ENCODE measurements at regions not wholly inside any gene's neighbourhood (a gene's known extent, or its start where the extent isn't known, plus 50 kb on each side); places are given as distances from the start of the nearest gene placed in this dataset.

GRCh38 chr11:79950741-79951140 is 509.9 kb upstream of the TENM4 start:
- Histone ChIP-seq H3K27ac (ENCODE audit: insufficient read depth, low read length) (no peak overlapping the region), H3K56ac (ENCODE audit: extremely low read depth, insufficient read depth, low read length) (no peak overlapping the region), H4K5ac (ENCODE audit: low read depth, low read length) (no peak overlapping the region), H3K9me3 (ENCODE audit: control insufficient read depth, insufficient read depth, low read length) (no peaks in the 10 kb centered on the region), H2BK5ac (ENCODE audit: low read depth, low read length, poor library complexity, severe bottlenecking) (no peak overlapping the region), H3K18ac (ENCODE audit: low read depth, low read length) (no peak overlapping the region), H3K36me3 (ENCODE audit: control insufficient read depth, insufficient read depth, low read length) (no peaks in the 10 kb centered on the region), H2AK5ac (ENCODE audit: low read depth, low read length) (no peak overlapping the region), H3K9me1 (ENCODE audit: insufficient read depth, low read length) (no peaks in the 10 kb centered on the region), H3K9ac (ENCODE audit: low read depth, low read length) (no peak overlapping the region), H2BK15ac (ENCODE audit: low read depth, low read length) (no peak overlapping the region), H3K4me3 (ENCODE audit: insufficient read depth, low read depth, low read length) (no peak overlapping the region), H4K91ac (ENCODE audit: insufficient read depth, low read depth, low read length) (no peak overlapping the region), H2BK20ac (ENCODE audit: low read depth, low read length) (no peak overlapping the region), H3K4me2 (ENCODE audit: low read depth, low read length) (no peak overlapping the region), H3K4me1 (ENCODE audit: control insufficient read depth, insufficient read depth, low read length) (no peaks in the 10 kb centered on the region), H3K79me1 (ENCODE audit: low read depth in 1 of 2, low read length in 2 of 2) (no peaks in the 10 kb centered on the region), H4K20me1 (ENCODE audit: insufficient read depth, low read length) (no peaks in the 10 kb centered on the region), H3K23ac (ENCODE audit: low read depth, low read length) (no peak overlapping the region), H2BK120ac (ENCODE audit: low read depth, low read length) (no peak overlapping the region), H3K4ac (ENCODE audit: low read depth, low read length) (no peak overlapping the region), H3K27me3 (ENCODE audit: control insufficient read depth, insufficient read depth, low read length) (peaks cover 7% of the 10 kb centered on the region), H3K14ac (replicated peaks; ENCODE audit: low read depth, low read length) (no peak overlapping the region), H2AFZ (replicated peaks; ENCODE audit: low read length, poor library complexity) (no peak overlapping the region), H4K8ac (ENCODE audit: low read depth in 2 of 2, low read length in 2 of 2) (no peak overlapping the region), H2AK9ac (replicated peaks; ENCODE audit: low read depth, low read length, poor library complexity) (no peak overlapping the region)
- ATAC-seq (ENCODE audit: low read depth) (no peak), DNase-seq (no peak)
- TF ChIP-seq SMC3 (IDR thresholded peaks at IDR 0.05; ENCODE audit: low read depth, low read length) (no peak), CEBPB (IDR thresholded peaks at IDR 0.05; ENCODE audit: low read depth, low read length) (no peak), POLR2A (IDR thresholded peaks at IDR 0.05; ENCODE audit: low read depth, low read length) (no peak), RFX5 (IDR thresholded peaks at IDR 0.05; ENCODE audit: low read depth, low read length) (no peak), RAD21 (IDR thresholded peaks at IDR 0.05; ENCODE audit: low read length) (no peak), MXI1 (IDR thresholded peaks at IDR 0.05; ENCODE audit: borderline replicate concordance, low read depth, low read length) (no peak), BHLHE40 (IDR thresholded peaks at IDR 0.05; ENCODE audit: low read depth, low read length) (no peak), RCOR1 (IDR thresholded peaks at IDR 0.05; ENCODE audit: insufficient replicate concordance, low read length) (no peak), CTCF (conservative IDR thresholded peaks at IDR 0.05; ENCODE audit: low read depth, low read length) (no peak), CHD1 (IDR thresholded peaks at IDR 0.05; ENCODE audit: low read depth, low read length) (no peak), MAZ (IDR thresholded peaks at IDR 0.05; ENCODE audit: borderline replicate concordance, low read depth, low read length) (no peak), NFE2L2 (IDR thresholded peaks at IDR 0.05; ENCODE audit: low read depth, low read length) (no peak), FOS (IDR thresholded peaks at IDR 0.05; ENCODE audit: low read depth, low read length) (no peak), MAFK (IDR thresholded peaks at IDR 0.05; ENCODE audit: low read depth, low read length) (no peak)
- TF ChIP-seq, protein P1, sequence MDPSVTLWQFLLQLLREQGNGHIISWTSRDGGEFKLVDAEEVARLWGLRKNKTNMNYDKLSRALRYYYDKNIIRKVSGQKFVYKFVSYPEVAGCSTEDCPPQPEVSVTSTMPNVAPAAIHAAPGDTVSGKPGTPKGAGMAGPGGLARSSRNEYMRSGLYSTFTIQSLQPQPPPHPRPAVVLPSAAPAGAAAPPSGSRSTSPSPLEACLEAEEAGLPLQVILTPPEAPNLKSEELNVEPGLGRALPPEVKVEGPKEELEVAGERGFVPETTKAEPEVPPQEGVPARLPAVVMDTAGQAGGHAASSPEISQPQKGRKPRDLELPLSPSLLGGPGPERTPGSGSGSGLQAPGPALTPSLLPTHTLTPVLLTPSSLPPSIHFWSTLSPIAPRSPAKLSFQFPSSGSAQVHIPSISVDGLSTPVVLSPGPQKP (IDR thresholded peaks at IDR 0.05; ENCODE audit: borderline replicate concordance, low read depth, low read length): no peak
- TF ChIP-seq, protein P2, sequence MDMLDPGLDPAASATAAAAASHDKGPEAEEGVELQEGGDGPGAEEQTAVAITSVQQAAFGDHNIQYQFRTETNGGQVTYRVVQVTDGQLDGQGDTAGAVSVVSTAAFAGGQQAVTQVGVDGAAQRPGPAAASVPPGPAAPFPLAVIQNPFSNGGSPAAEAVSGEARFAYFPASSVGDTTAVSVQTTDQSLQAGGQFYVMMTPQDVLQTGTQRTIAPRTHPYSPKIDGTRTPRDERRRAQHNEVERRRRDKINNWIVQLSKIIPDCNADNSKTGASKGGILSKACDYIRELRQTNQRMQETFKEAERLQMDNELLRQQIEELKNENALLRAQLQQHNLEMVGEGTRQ (IDR thresholded peaks at IDR 0.05; ENCODE audit: low read depth, low read length): no peak
- ChIA-PET POLR2A (ENCODE audit: unreplicated experiment) (no interaction called here), CTCF (no interaction called here)
- BruUV-seq (replicated peaks): no TSS peak
- in situ Hi-C loops (cut with MboI; ENCODE audit: low sequenced_read_pairs): no loop called here
- dilution Hi-C loops (cut with HindIII; ENCODE audit: low sequenced_read_pairs, unreplicated experiment): no loop called here
- WGBS, 2 experiments (ENCODE audit: extremely low coverage in 2 of 2, insufficient read length in 1 of 2): no CpG with 5 or more reads among the region's 4 CpGs
- intact Hi-C loops (cut with micrococcal nuclease): no loop called here
